ENCODE measurements at regions not wholly inside any gene's neighbourhood (a gene's known extent, or its start where the extent isn't known, plus 50 kb on each side); places are given as distances from the start of the nearest gene placed in this dataset.
"Not testable (repeated sequence)": the region's sequence is repeated elsewhere in the genome, so short reads cannot be mapped to it uniquely, and the experiment has no call there.

DNA sequence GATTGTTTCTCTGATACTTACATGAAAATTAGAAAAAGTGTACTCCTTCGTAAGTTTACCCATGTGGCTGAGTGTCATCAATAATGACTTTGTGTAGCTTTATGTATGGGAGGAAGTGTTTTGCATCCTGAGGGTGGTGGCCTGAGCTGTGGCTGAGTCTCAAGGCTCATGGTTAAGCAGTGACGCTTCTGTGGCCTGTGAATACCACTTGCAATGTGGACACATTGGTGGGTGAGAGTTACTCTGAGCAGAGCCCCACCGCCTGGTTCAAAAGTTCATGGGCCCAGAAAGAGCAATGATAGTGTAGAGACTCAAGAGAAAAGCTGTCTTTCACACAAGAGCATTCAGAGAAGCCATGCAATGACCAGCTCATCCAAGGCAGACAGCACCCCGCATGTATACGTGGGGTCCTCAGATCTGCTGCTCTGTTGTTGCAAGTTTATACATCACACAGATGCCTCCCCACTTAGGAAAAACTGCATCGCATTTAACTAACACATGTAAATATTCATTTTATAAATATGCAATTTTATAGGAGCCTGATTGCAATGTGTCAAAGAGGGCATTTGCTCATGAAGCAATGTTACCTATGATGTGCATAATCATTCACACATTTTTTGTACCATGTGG is 55.1 kb upstream of the FRMD6 start:
- no peak for DNase-seq

DNA sequence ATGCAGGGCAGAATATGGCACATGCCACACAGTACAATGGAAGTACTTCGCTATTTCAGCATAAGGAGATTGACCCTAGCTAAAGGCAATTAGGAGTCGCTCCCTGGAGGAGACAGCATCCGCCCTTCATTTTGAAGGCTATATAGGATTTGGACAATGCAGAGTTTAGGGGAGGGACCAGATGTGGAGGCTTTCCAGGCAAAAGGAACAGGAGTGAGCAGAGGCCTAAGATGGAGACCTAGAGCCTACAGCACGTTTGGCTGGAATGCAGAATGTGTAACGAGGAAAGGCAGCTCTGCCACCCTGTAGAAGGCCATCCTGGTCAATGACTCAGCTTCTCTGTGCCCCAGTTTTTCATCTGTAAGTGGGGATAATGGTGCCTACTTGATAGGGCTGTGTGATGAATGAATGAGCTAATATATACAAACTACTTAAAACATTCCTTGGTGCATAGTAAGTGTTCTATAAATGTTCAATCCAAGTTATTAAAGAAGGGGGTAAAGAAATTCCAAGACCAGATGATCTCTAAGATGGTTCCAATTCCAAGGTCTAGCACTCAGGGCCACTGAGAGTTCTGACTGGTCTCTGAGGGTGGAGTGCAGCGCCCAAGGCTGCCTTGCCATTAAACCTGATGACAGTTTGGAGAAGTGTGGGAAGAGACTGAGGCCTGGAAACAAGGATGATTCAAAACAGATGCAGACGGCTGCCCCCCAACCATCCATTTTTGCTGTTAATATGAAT is 54.3 kb upstream of the FRMD6 start:
- no peak for DNase-seq

DNA sequence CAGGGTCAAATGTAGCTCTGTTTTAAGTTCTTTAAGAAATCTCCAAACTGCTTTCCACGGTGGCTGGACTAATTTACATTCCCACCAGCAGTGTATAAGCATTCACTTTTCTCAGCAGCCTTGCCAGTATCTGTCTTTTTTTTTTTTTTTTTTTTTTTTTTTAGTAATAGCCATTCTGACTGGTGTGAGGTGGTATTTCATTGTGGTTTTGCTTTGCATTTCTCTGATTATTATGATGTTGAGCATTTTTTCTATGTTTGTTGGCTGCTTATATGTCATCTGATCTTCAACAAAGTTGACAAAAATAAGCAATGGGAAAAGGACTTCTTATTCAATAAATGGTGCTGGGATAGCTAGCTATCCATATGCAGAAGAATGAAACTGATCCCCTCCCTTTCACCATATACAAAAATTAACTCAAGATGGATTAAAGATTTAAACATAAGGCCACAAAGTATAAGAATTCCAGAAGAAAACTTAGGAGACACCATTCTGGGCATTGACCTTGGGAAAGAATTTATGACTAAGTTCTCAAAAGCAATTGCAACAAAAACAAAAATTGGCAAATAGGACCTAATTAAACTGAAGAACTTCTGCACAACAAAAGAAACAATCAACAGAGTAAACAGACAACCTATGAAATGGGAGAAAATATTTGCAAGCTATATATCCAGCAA is 52.6 kb upstream of the FRMD6 start:
- not testable (repeated sequence) for DNase-seq

DNA sequence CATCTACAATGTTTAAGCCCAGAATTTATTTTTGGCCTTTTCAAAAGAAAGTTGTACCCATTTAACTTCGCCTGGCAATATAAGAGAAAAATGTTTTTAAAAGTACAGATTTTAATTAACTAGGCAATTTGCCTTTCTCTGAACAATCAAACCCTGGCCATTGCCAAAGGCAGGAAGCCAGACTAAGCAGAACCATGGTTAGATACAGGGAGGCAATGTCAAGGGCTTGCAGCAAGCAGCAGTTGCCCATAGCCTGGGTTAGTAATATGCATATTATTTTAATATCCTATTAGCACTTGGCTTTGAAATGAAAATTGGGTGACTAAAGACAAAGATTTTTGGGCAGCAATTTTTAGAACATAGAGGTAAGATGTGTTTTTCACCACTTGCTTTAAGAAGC is 51.1 kb upstream of the FRMD6 start:
- DNase-seq, result no peak
